DND-41 (cell line): ENCODE measurements at regions not wholly inside any gene's neighbourhood (a gene's known extent, or its start where the extent isn't known, plus 50 kb on each side); places are given as distances from the start of the nearest gene placed in this dataset.

Experiments
- CTCF ChIP-seq: IDR thresholded peaks from 2 replicates; pipeline ENCODE4 v1.5.1; 2012; ENCODE audit warnings: borderline replicate concordance, low read length, moderate library complexity, mild to moderate bottlenecking; ENCODE audit not compliant: poor library complexity, severe bottlenecking; ENCODE audit errors: extremely low read depth
- EZH2 ChIP-seq: IDR thresholded peaks from 3 replicates; pipeline ENCODE4 v1.6.1; 2012; ENCODE audit warnings: borderline replicate concordance, low read depth, mild to moderate bottlenecking, moderate library complexity, low read length, inconsistent platforms; ENCODE audit not compliant: severe bottlenecking

GRCh38 chr10:131757285-131758058 lies 143.3 kb upstream of the PPP2R2D start:
- TF ChIP-seq CTCF: no peak
- no peak for TF ChIP-seq EZH2
